HG02840 (cell line): ENCODE measurements at regions not wholly inside any gene's neighbourhood (a gene's known extent, or its start where the extent isn't known, plus 50 kb on each side); places are given as distances from the start of the nearest gene placed in this dataset.
"Not testable (repeated sequence)": the region's sequence is repeated elsewhere in the genome, so short reads cannot be mapped to it uniquely, and the experiment has no call there.

ENCODE experiments used
- ATAC-seq: cut with Tn5 transposase; IDR thresholded peaks from one replicate; pipeline ENCODE4 v1.9.1; 2021; ENCODE audit warnings: mild to moderate bottlenecking, moderate library complexity, moderate number of reproducible peaks; ENCODE audit not compliant: unreplicated experiment, low FRiP score

- no peak for ATAC-seq
Observed at GRCh38 chr12:82300611-82301010, 57.6 kb downstream of the CCDC59 start.

GRCh38 chr12:82299319-82300025 is 58.7 kb downstream of the CCDC59 start:
- ATAC-seq, result no peak

GRCh38 chr12:82290415-82290814 is 67.8 kb downstream of the CCDC59 start:
- no peak for ATAC-seq

GRCh38 chr12:82281335-82281734 is 76.9 kb downstream of the CCDC59 start:
- not testable (repeated sequence) for ATAC-seq

GRCh38 chr12:82279536-82280058 is 78.6 kb downstream of the CCDC59 start:
- ATAC-seq, result no peak

GRCh38 chr12:82277582-82277981 is 80.6 kb downstream of the CCDC59 start:
- ATAC-seq, result no peak

- ATAC-seq, result no peak
Observed at GRCh38 chr12:82242729-82243128, 115.5 kb downstream of the CCDC59 start.

GRCh38 chr12:82225871-82226270 is 132.3 kb downstream of the CCDC59 start:
- ATAC-seq, result no peak

- ATAC-seq, result no peak
Observed at GRCh38 chr12:82223426-82223825, 134.8 kb downstream of the CCDC59 start.

- no peak for ATAC-seq
Observed at GRCh38 chr12:82216475-82216874, 141.7 kb downstream of the CCDC59 start.

GRCh38 chr12:82213761-82214160 is 144.4 kb downstream of the CCDC59 start:
- no peak for ATAC-seq

- ATAC-seq, result no peak
Observed at GRCh38 chr12:82210882-82211281, 147.3 kb downstream of the CCDC59 start.

GRCh38 chr12:82209533-82209932 is 148.7 kb downstream of the CCDC59 start:
- ATAC-seq, result no peak

- no peak for ATAC-seq
Observed at GRCh38 chr12:82207556-82207955, 150.6 kb downstream of the CCDC59 start.

- no peak for ATAC-seq
Observed at GRCh38 chr12:82203086-82203485, 155.1 kb downstream of the CCDC59 start.

- ATAC-seq, result no peak
Observed at GRCh38 chr12:82187595-82187994, 170.6 kb downstream of the CCDC59 start.

GRCh38 chr12:82187011-82187410 is 171.2 kb downstream of the CCDC59 start:
- no peak for ATAC-seq

GRCh38 chr12:82186282-82186681 is 171.9 kb downstream of the CCDC59 start:
- no peak for ATAC-seq

GRCh38 chr12:82184844-82185243 is 173.3 kb downstream of the CCDC59 start:
- ATAC-seq, result no peak

GRCh38 chr12:82182601-82183190 is 175.5 kb downstream of the CCDC59 start:
- no peak for ATAC-seq

GRCh38 chr12:82176761-82177490 is 181.3 kb downstream of the CCDC59 start:
- no peak for ATAC-seq
